ENCODE measurements at regions not wholly inside any gene's neighbourhood (a gene's known extent, or its start where the extent isn't known, plus 50 kb on each side); places are given as distances from the start of the nearest gene placed in this dataset.

GRCh38 chr2:150971910-150972309, 289.8 kb downstream of the RBM43 start:
- DNase-seq, result no peak

DNA sequence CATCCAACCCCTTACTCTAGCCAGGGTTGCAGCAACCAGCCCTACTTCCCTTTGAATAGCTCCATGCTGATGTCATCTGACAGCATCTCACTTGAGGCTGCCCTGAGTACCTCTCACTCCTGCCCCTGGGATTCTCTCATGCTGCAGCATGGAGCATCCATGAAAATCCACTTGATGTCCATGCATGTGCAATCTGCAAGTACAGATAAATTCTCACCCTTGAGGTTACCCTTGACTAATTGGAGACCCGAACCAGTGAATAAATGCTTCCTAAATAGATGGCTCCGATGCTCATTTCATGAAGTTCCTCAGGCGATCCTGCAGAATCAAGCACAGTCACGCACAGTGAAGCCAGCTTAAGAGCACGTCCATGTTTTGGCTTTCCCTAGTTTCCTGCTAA, 298.3 kb downstream of the RBM43 start:
- DNase-seq, result no peak

DNA sequence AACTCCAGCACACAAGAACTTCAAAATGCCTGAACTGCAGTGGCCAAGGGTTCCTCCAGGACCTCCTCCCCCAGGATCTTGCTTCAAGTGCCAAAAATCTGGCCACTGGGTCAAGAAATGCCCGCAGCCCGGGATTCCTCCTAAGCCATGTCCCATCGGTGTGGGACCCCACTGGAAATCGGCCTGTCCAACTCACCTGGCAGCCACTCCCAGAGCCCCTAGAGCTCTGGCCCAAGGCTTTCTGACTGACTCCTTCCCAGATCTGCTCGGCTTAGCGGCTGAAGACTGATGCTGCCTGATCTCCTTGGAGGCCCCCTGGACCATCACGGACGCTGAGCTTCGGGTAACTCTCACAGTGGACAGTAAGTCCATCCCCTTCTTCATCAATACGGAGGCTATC, 306.4 kb downstream of the RBM43 start:
- no peak for DNase-seq

DNA sequence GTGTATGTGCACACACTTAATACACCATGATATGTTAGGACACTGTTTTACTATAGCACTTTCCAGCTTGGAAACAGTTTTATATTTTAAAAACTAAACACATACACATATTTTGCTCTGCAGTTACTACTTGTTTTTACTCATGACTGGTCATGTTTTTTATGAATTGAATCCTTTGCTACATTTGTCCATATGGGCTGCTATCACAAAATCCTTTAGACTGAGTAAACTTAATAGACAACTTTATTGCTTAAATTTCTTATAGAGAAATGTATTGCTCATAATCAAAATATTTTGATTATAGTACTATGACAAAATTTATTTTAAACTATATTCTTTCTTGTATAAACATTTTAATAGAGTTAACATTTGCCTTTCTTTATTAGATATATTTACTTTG, 314.8 kb downstream of the RBM43 start:
- no peak for DNase-seq

DNA sequence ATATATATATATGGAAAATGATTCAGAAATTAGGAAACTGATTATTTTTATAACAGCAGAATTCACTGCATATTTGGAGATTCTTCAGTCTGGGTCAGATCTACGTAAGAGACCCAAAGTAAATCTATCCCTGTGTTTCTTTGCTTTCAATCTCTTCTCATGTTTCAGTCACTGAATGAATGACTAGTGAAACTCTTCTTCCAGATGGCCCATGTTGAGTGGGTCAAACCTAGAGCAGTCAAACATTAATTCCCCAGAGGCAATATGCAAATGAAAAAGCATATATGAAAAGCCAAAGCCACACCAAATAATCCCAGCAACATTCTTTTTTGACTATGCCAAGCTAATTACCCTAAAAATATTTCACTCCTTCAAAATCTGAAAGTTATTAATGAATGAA, 317.3 kb downstream of the RBM43 start:
- DNase-seq, result no peak

- no peak for DNase-seq
These were observed 322.6 kb downstream of the RBM43 start for GRCh38 chr2:150939087-150939486.

DNA sequence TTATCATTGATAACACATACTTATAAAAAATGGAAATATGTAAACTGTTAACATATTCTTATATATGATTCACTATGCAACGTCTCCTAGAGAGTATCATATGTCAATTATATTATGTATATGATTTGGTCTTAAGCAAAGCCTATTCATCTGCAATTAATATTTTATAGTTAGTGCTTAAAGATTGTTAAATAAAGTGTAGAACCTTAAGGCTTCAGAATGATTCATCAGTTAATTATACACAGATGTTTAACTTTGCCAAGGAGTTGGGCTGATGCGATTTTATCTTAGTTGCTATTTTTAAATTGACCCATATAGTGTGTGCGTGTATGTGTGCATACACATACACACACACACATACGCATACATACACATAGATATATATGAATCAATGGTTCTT, 323.1 kb downstream of the RBM43 start:
- DNase-seq, result no peak

- DNase-seq, result no peak
These were observed 324.6 kb downstream of the RBM43 start for GRCh38 chr2:150937030-150937429.

- no peak for DNase-seq
These were observed 330.2 kb downstream of the RBM43 start for GRCh38 chr2:150931451-150931850.

- no peak for DNase-seq
These were observed 336.1 kb downstream of the RBM43 start for GRCh38 chr2:150925611-150926010.

GRCh38 chr2:150924878-150925277, 336.8 kb downstream of the RBM43 start:
- no peak for DNase-seq

DNA sequence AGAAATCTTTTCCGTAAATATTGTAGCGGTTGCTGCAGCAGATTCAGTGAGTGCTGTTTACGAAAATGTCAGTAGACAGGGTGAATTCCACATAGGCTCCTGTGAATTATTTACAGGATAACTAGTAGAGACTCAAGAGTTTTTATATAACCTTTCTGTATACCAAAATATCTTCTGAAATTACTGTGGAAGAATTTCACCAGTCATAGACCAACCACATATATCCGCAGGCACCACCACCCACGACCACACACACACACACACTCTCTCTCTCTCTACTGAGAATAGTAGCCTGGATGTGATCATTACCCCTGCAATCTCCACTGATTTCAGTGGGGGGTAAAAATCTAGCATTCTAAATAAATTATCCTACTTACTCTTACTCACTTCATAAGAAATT, 341.8 kb downstream of the RBM43 start:
- DNase-seq, result no peak

- DNase-seq, result no peak
These were observed 343.5 kb downstream of the RBM43 start for GRCh38 chr2:150917961-150918713.

GRCh38 chr2:150916467-150917396, 344.9 kb downstream of the RBM43 start:
- DNase-seq, result no peak

DNA sequence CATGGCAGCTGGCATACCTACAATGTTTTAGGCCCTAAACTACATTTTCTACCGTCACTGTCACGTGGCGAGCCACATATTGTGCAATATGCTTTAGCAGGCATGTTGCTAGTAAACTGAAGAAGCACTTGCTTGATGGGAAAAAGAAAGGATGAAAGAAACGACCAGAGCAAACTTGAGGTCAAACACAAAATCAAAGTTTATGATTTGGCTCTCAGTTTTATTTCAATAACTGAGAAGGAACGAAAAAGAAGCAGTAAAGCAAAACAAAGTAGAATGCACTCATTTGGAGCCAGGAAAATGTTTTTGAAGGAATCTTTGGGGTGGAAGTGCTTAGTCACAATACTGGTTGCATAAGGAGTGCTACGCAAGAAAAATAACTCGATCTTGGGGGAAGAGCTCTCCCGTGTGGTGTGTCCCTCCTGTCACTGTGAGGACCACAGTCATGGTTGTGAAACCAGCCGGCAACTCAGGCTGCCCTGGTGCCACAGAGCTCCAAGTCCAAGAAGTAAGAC, 349.8 kb downstream of the RBM43 start:
- no peak for DNase-seq

- DNase-seq, result no peak
These were observed 352.1 kb downstream of the RBM43 start for GRCh38 chr2:150909613-150910012.

- no peak for DNase-seq
These were observed 352.6 kb downstream of the RBM43 start for GRCh38 chr2:150909090-150909489.

GRCh38 chr2:150907466-150907865, 354.2 kb downstream of the RBM43 start:
- no peak for DNase-seq

DNA sequence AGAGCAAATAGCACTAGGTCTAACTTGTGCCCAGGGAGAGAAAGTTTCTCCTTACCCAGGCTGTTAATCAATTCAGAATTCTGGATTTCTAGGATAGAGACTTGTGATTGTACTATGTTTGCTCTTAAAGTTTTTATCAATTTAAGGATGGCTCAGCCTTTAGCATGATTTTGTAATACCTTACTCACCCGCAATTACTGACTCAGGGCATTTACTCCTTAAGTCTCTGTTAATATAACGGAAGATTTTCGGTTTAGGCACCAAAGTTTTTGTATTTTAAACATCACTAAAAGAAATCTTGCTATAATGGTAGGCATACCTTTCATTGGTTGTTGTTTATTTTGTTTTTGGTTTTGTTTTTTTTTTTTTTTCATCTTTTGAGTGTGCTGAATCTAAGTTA, 358.2 kb downstream of the RBM43 start:
- no peak for DNase-seq

DNA sequence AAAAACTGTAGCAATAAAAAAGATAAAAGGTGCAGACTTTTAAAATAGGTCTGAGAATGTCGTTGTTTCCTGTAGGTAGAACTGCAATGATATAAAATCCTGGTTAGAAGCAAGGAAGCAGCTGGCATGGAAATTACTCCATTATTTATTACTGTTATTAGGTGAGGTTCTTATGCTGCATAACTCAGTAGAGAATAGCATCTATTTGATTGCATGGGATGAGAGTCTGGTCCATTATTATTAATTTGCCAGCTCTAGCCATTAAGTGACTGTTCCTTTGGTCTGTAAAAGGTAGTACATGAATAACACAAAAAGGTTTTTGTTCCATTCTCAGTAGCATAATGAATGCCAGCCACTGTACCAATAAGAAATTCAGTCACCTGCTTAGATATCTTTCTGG, 358.6 kb downstream of the RBM43 start:
- DNase-seq, result no peak

DNA sequence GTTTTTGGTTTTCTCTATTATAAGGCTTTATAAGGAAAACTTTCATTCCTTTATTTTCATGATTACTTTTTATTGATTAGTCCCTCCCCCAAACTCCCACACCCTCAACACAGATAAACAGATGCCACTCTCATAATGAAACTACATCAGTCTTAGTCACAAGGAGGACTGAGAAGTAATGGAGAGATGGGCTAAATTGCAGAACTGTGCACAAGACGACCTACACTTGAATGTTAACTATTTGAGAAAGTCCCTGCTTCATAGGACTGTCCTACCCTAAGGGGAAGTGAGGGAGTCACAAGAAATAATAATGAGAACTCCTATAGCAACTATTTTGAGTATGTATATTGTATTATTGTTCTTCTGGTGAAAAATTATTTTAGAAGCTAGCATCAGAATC, 360.8 kb downstream of the RBM43 start:
- DNase-seq, result no peak

DNA sequence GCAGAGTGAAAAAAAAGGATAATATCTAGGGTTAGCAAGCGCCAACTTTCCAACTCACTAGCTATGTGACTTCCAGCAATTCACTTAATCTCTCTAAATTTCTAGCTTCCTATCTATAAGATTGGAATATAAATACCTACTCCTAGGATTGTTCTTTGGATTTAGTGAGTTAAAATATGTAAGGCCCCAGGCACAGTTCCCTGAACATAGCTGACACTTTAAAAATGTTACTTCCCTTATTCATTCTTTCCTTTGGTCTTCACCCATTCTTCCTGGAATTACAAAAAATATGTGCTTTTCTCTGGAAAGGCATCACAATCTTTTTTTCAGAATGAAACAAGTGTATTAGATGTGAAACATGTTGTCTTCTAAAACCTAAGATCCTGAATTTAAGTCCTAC, 365.7 kb downstream of the RBM43 start:
- no peak for DNase-seq

DNA sequence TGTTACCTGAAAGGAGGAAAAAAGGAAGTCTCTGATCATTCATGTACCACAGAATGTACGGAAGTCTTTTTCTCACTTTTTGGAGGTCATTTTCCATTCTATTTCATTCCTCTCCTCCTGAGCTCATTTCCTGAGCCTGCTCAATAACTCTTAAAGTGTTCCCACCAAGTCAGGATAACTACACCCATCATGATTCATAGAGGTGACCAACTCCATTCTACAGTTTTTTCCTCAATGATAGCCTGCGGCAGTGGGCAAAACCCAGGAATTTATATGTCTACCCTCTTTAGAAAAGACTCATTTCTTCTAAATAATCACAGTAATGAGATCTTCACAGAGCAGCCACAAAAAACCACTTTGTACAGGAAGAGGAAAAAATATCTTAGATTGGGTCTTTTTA, 372.5 kb downstream of the RBM43 start:
- DNase-seq, result no peak

DNA sequence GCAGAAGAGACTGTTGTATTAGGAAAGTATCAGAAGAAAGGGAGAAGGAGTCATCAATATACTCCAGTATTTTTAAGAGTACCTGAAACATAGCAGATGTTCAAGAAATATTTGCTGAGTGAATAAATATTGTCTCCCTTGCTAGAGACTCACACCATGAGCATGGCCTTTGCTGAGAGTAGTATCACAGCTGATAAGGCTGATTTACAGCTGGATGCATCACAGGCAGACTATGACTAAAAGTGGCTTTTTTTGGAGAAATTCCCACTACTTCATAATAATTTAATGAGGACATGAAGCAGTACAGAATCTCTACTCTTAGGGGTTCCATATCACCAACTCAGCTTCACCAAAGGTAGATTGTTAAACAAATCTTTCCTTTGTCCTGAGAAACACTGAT, 373.3 kb downstream of the RBM43 start:
- no peak for DNase-seq

Measured in NCI-H510A (cell line).